ENCODE measurements at regions not wholly inside any gene's neighbourhood (a gene's known extent, or its start where the extent isn't known, plus 50 kb on each side); places are given as distances from the start of the nearest gene placed in this dataset.

- H4K20me1 ChIP-seq (replicated peaks; ENCODE audit: control insufficient read depth, insufficient read depth, low read length) = peaks cover 4% of the 10 kb centered on the region; the same call in 1 of the 2 replicates
- BruUV-seq (replicated peaks) = no TSS peak
- no peak overlapping the region for H3K4me3 ChIP-seq
- no peak overlapping the region for H3K4me2 ChIP-seq (ENCODE audit: insufficient read depth, low read length)
- ATAC-seq (no peak), DNase-seq (ENCODE audit: extremely low read depth in 1 of 4, low spot score in 3 of 4) (no peak), FAIRE-seq (no peak)
- 1% methylated on average over 5 of the region's 5 CpGs for WGBS (ENCODE audit: insufficient coverage, low coverage, missing lambda C conversion rate)
- no peaks in the 10 kb centered on the region for H3K9me3 ChIP-seq (replicated peaks; ENCODE audit: control insufficient read depth, insufficient read depth, low read depth, low read length)
- no peaks in the 10 kb centered on the region for H3K36me3 ChIP-seq (ENCODE audit: control insufficient read depth, insufficient read depth, low read length)
- intact Hi-C loops (cut with micrococcal nuclease) = no loop called here
- ChIA-PET POLR2A (no interaction called here), CTCF (ENCODE audit: low intra/inter-chr PET ratio) (no interaction called here)
- no peaks in the 10 kb centered on the region for H3K79me2 ChIP-seq (ENCODE audit: control insufficient read depth, insufficient read depth, low read length)
- H3K27me3 ChIP-seq (ENCODE audit: control insufficient read depth in 2 of 2, insufficient read depth in 2 of 2, low read length in 2 of 2) = peaks cover 2 to 49% of the 10 kb centered on the region in 2 experiments; a peak in 4 of 5 replicates
- no peak for TF ChIP-seq THAP7 (CRISPR knock-in tag; IDR thresholded peaks at IDR 0.05)
- H3K4me1 ChIP-seq (replicated peaks in 1 of 2; ENCODE audit: control insufficient read depth in 2 of 2, insufficient read depth in 2 of 2, low read length in 2 of 2) = 0 out of 5 replicates have a peak, but pooled peaks cover 0 to 4% of the 10 kb centered on the region in 2 experiments
- peaks cover 2% of the 10 kb centered on the region for H3K9me1 ChIP-seq (ENCODE audit: control insufficient read depth, insufficient read depth, low read length)
- H3K27ac ChIP-seq (ENCODE audit: extremely low read depth, low read depth, low read length) = no peak overlapping the region
- no peak overlapping the region for H2AFZ ChIP-seq (ENCODE audit: low read depth, low read length)
- in situ Hi-C loops (cut with MboI) = no loop called here
- no peak overlapping the region for H3K9ac ChIP-seq (ENCODE audit: insufficient read depth in 1 of 2, low read depth in 2 of 2, low read length in 2 of 2)
Observed at GRCh38 chr11:119979701-119980100, 158.2 kb downstream of the TRIM29 start.

- intact Hi-C loops (cut with micrococcal nuclease) (no loop called here), in situ Hi-C loops (cut with MboI) (no loop called here)
- ChIA-PET POLR2A (no interaction called here), CTCF (ENCODE audit: low intra/inter-chr PET ratio) (no interaction called here)
- DNase-seq (ENCODE audit: extremely low read depth in 1 of 4, low spot score in 3 of 4) (no peak), FAIRE-seq (no peak), ATAC-seq (no peak)
- no peak overlapping the region for H3K4me3 ChIP-seq
- no peaks in the 10 kb centered on the region for H3K36me3 ChIP-seq (ENCODE audit: control insufficient read depth, insufficient read depth, low read length)
- H3K9me1 ChIP-seq (ENCODE audit: control insufficient read depth, insufficient read depth, low read length) = peaks cover 2% of the 10 kb centered on the region
- no peaks in the 10 kb centered on the region for H3K79me2 ChIP-seq (ENCODE audit: control insufficient read depth, insufficient read depth, low read length)
- H4K20me1 ChIP-seq (replicated peaks; ENCODE audit: control insufficient read depth, insufficient read depth, low read length) = peaks cover 4% of the 10 kb centered on the region; the same call in 1 of the 2 replicates
- H3K9me3 ChIP-seq (replicated peaks; ENCODE audit: control insufficient read depth, insufficient read depth, low read depth, low read length) = no peaks in the 10 kb centered on the region
- 4% methylated on average over 3 of the region's 3 CpGs for WGBS (ENCODE audit: insufficient coverage, low coverage, missing lambda C conversion rate)
- no TSS peak for BruUV-seq (replicated peaks)
- H3K9ac ChIP-seq (ENCODE audit: insufficient read depth in 1 of 2, low read depth in 2 of 2, low read length in 2 of 2) = no peak overlapping the region
- no peak overlapping the region for H3K27ac ChIP-seq (ENCODE audit: extremely low read depth, low read depth, low read length)
- H3K27me3 ChIP-seq (ENCODE audit: control insufficient read depth in 2 of 2, insufficient read depth in 2 of 2, low read length in 2 of 2) = peaks cover 2 to 49% of the 10 kb centered on the region in 2 experiments; a peak in 3 of 5 replicates
- H3K4me2 ChIP-seq (ENCODE audit: insufficient read depth, low read length) = no peak overlapping the region
- H2AFZ ChIP-seq (ENCODE audit: low read depth, low read length) = no peak overlapping the region
- 0 out of 5 replicates have a peak, but pooled peaks cover 0 to 4% of the 10 kb centered on the region in 2 experiments for H3K4me1 ChIP-seq (replicated peaks in 1 of 2; ENCODE audit: control insufficient read depth in 2 of 2, insufficient read depth in 2 of 2, low read length in 2 of 2)
- TF ChIP-seq NCOR1 (IDR thresholded peaks at IDR 0.05) = no peak
- TF ChIP-seq KLF10 (CRISPR knock-in tag; IDR thresholded peaks at IDR 0.05) = no peak
- TF ChIP-seq PKNOX1 (IDR thresholded peaks at IDR 0.05) = no peak
- TF ChIP-seq ZNF253 (CRISPR knock-in tag; conservative IDR thresholded peaks at IDR 0.05) = no peak
- TF ChIP-seq HMBOX1 (IDR thresholded peaks at IDR 0.05) = no peak
- TF ChIP-seq HNRNPH1 (optimal IDR thresholded peaks at IDR 0.05; ENCODE audit: low read depth, low read length) = no peak
- no peak for TF ChIP-seq POU5F1 (IDR thresholded peaks at IDR 0.05; ENCODE audit: borderline replicate concordance, low read depth, low read length, partially characterized antibody)
- no peak for TF ChIP-seq ZNF280A (IDR thresholded peaks at IDR 0.05; ENCODE audit: low read depth, partially characterized antibody)
- no peak for TF ChIP-seq SRSF7 (optimal IDR thresholded peaks at IDR 0.05; ENCODE audit: low read depth, low read length)
- TF ChIP-seq ZEB2 (IDR thresholded peaks at IDR 0.05) = no peak
- TF ChIP-seq TEAD4 (IDR thresholded peaks at IDR 0.05; ENCODE audit: low read length) = no peak
- no peak for TF ChIP-seq TEAD4 (CRISPR knock-in tag; IDR thresholded peaks at IDR 0.05; ENCODE audit: borderline replicate concordance)
- no peak for TF ChIP-seq RBM25 (IDR thresholded peaks at IDR 0.05; ENCODE audit: low read depth, low read length, severe bottlenecking)
Observed at GRCh38 chr11:119978696-119979095, 159.2 kb downstream of the TRIM29 start.

Data from K562 (cell line).